ENCODE measurements at regions not wholly inside any gene's neighbourhood (a gene's known extent, or its start where the extent isn't known, plus 50 kb on each side); places are given as distances from the start of the nearest gene placed in this dataset.

GRCh38 chr10:33086100-33086499, 128.1 kb upstream of the ITGB1 start:
- TF ChIP-seq, protein P1, sequence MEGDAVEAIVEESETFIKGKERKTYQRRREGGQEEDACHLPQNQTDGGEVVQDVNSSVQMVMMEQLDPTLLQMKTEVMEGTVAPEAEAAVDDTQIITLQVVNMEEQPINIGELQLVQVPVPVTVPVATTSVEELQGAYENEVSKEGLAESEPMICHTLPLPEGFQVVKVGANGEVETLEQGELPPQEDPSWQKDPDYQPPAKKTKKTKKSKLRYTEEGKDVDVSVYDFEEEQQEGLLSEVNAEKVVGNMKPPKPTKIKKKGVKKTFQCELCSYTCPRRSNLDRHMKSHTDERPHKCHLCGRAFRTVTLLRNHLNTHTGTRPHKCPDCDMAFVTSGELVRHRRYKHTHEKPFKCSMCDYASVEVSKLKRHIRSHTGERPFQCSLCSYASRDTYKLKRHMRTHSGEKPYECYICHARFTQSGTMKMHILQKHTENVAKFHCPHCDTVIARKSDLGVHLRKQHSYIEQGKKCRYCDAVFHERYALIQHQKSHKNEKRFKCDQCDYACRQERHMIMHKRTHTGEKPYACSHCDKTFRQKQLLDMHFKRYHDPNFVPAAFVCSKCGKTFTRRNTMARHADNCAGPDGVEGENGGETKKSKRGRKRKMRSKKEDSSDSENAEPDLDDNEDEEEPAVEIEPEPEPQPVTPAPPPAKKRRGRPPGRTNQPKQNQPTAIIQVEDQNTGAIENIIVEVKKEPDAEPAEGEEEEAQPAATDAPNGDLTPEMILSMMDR (IDR thresholded peaks at IDR 0.05; ENCODE audit: borderline replicate concordance, extremely low read depth, low read length, poor library complexity, severe bottlenecking): no peak
- no peak for TF ChIP-seq EZH2 (IDR thresholded peaks at IDR 0.05; ENCODE audit: borderline replicate concordance, low read depth, low read length, severe bottlenecking)
